Osteoblast (primary cell): ENCODE measurements at regions not wholly inside any gene's neighbourhood (a gene's known extent, or its start where the extent isn't known, plus 50 kb on each side); places are given as distances from the start of the nearest gene placed in this dataset.

Experiments used
- DNase-seq: peaks from one replicate; pipeline ENCODE4 v3.0.0; 2011; ENCODE audit warnings: low spot score, mixed read lengths; ENCODE audit not compliant: insufficient read length; ENCODE audit errors: missing footprints
- H2AFZ ChIP-seq: 2 replicates; pipeline ENCODE4 v1.6.0; 2011; ENCODE audit warnings: mild to moderate bottlenecking, low read length
- H3K27ac ChIP-seq: 2 replicates; pipeline ENCODE4 v1.5.1; 2011; ENCODE audit warnings: mild to moderate bottlenecking, low read depth, low read length, moderate library complexity
- H3K27me3 ChIP-seq: 2 replicates; pipeline ENCODE4 v1.6.0; 2012; ENCODE audit warnings: mild to moderate bottlenecking, control low read depth, inconsistent platforms, low read length, moderate library complexity; ENCODE audit not compliant: insufficient read depth
- H3K36me3 ChIP-seq: 2 replicates; pipeline ENCODE4 v1.5.1; 2011; ENCODE audit warnings: mild to moderate bottlenecking, low read length, control low read depth, moderate library complexity; ENCODE audit not compliant: insufficient read depth
- H3K4me1 ChIP-seq: 2 replicates; pipeline ENCODE4 v1.5.1; 2011; ENCODE audit warnings: mild to moderate bottlenecking, low read length, control low read depth, moderate library complexity; ENCODE audit not compliant: insufficient read depth
- H3K4me2 ChIP-seq: 2 replicates; pipeline ENCODE4 v1.6.0; 2011; ENCODE audit warnings: mild to moderate bottlenecking, low read length; ENCODE audit not compliant: insufficient read depth
- H3K4me3 ChIP-seq: fragments of 200-600 bp; sonication (generic); 3 replicates; pipeline ENCODE4 v1.5.1; 2012; ENCODE audit warnings: mild to moderate bottlenecking, low read length, inconsistent platforms; ENCODE audit not compliant: insufficient read depth
- H3K79me2 ChIP-seq: 2 replicates; pipeline ENCODE4 v1.6.0; 2012; ENCODE audit warnings: mild to moderate bottlenecking, low read length, control low read depth, inconsistent platforms; ENCODE audit not compliant: insufficient read depth
- H3K9me3 ChIP-seq: 2 replicates; pipeline ENCODE4 v1.5.1; 2011; ENCODE audit warnings: low read depth, low read length, control low read depth
- H4K20me1 ChIP-seq: 2 replicates; pipeline ENCODE4 v1.6.0; 2012; ENCODE audit warnings: mild to moderate bottlenecking, low read length, control low read depth; ENCODE audit not compliant: insufficient read depth
- CTCF ChIP-seq: IDR thresholded peaks from 2 replicates; pipeline ENCODE4 v1.5.1; 2011; ENCODE audit warnings: mild to moderate bottlenecking, low read depth, low read length, moderate library complexity; ENCODE audit errors: extremely low read depth

- Histone ChIP-seq H4K20me1 (no peaks in the 10 kb centered on the region), H3K79me2 (no peaks in the 10 kb centered on the region), H3K36me3 (no peaks in the 10 kb centered on the region), H3K27ac (no peak overlapping the region), H3K9me3 (no peaks in the 10 kb centered on the region), H3K4me2 (no peak overlapping the region), H2AFZ (no peak overlapping the region), H3K27me3 (no peaks in the 10 kb centered on the region), H3K4me3 (no peak overlapping the region), H3K4me1 (no peaks in the 10 kb centered on the region)
- no peak for DNase-seq
- TF ChIP-seq CTCF = no peak
These were observed 93.9 kb upstream of the GPM6A start for GRCh38 chr4:175905925-175906324.

DNA sequence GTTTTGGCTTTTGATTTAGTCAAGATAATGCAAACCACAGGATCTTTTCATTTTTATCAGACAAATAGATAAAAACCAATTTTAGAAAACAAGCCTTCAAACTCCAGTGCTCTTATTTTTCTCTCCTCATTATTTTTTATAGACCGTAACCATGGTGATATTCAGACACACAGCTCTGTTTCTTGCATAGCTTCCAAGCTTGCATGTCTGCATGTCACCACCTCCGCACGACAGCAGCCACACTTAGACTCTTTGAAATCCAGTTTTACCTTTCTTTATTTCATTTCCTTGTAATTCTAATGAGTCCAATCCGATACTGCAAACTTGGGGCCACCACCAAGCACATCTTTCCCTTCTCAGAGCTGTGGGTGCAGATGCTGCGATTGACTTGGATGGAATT, 94.3 kb upstream of the GPM6A start:
- Histone ChIP-seq H3K27me3 (no peaks in the 10 kb centered on the region), H4K20me1 (no peaks in the 10 kb centered on the region), H3K4me3 (no peak overlapping the region), H3K4me2 (no peak overlapping the region), H3K4me1 (no peaks in the 10 kb centered on the region), H3K36me3 (no peaks in the 10 kb centered on the region), H2AFZ (no peak overlapping the region), H3K27ac (no peak overlapping the region), H3K79me2 (no peaks in the 10 kb centered on the region), H3K9me3 (no peaks in the 10 kb centered on the region)
- DNase-seq = no peak
- no peak for TF ChIP-seq CTCF

GRCh38 chr4:175910700-175911099, 98.6 kb upstream of the GPM6A start:
- Histone ChIP-seq H3K27me3 (no peaks in the 10 kb centered on the region), H3K4me2 (no peak overlapping the region), H4K20me1 (no peaks in the 10 kb centered on the region), H3K9me3 (no peaks in the 10 kb centered on the region), H3K27ac (no peak overlapping the region), H3K4me1 (no peaks in the 10 kb centered on the region), H3K4me3 (no peak overlapping the region), H2AFZ (no peak overlapping the region), H3K79me2 (no peaks in the 10 kb centered on the region), H3K36me3 (no peaks in the 10 kb centered on the region)
- TF ChIP-seq CTCF = no peak
- no peak for DNase-seq

- no peaks in the 10 kb centered on the region for H3K79me2 ChIP-seq
- no peak overlapping the region for H3K27ac ChIP-seq
- DNase-seq = no peak
- H2AFZ ChIP-seq = no peak overlapping the region
- H3K4me2 ChIP-seq = no peak overlapping the region
- no peak for TF ChIP-seq CTCF
- H3K36me3 ChIP-seq = no peaks in the 10 kb centered on the region
- H3K4me1 ChIP-seq = no peaks in the 10 kb centered on the region
- no peaks in the 10 kb centered on the region for H3K9me3 ChIP-seq
- no peaks in the 10 kb centered on the region for H4K20me1 ChIP-seq
- no peaks in the 10 kb centered on the region for H3K27me3 ChIP-seq
- no peak overlapping the region for H3K4me3 ChIP-seq
These were observed 104.7 kb upstream of the GPM6A start for GRCh38 chr4:175916626-175917351.
